Heart right ventricle (tissue), 16 donors: ENCODE measurements at regions not wholly inside any gene's neighbourhood (a gene's known extent, or its start where the extent isn't known, plus 50 kb on each side); places are given as distances from the start of the nearest gene placed in this dataset.

Experiments used
- ATAC-seq, 8 donors: fragments of 200-7000 bp; cut with Tn5 transposase; one replicate each; pipeline ENCODE4 v1.9.1; 2020; ENCODE audit warnings: mild to moderate bottlenecking in 8 of 8, moderate library complexity in 8 of 8, moderate number of reproducible peaks in 1 of 8
- DNase-seq, 2 donors: peaks; one replicate each; pipeline ENCODE4 v3.0.0-alpha.2; 2020
- H3K27ac ChIP-seq, 10 donors: fragments of 200-600 bp; sonication (generic) in 2 of 10; one replicate each; pipeline versions ENCODE4 v1.5.0 to v1.8.0; 2020 to 2022; ENCODE audit warnings: mild to moderate bottlenecking in 3 of 10
- H3K27me3 ChIP-seq, 7 donors: fragments of 200-600 bp; one replicate each; pipeline ENCODE4 v1.8.0; 2021 to 2022; ENCODE audit warnings: mild to moderate bottlenecking in 2 of 7
- H3K36me3 ChIP-seq, 9 donors: fragments of 200-600 bp; sonication (generic) in 1 of 9; one replicate each; pipeline versions ENCODE4 v1.5.0 to v1.8.0; 2020 to 2022; ENCODE audit warnings: mild to moderate bottlenecking in 2 of 9
- H3K4me1 ChIP-seq, 9 donors: fragments of 200-600 bp; sonication (generic) in 1 of 9; one replicate each; pipeline versions ENCODE4 v1.5.0 to v1.8.0; 2020 to 2022; ENCODE audit warnings: mild to moderate bottlenecking in 4 of 9
- H3K4me3 ChIP-seq, 10 donors: fragments of 200-600 bp; sonication (generic) in 2 of 10; one replicate each; pipeline versions ENCODE4 v1.5.0 to v1.8.0; 2020 to 2022; ENCODE audit warnings: mild to moderate bottlenecking in 7 of 10, moderate library complexity in 2 of 10
- H3K9me3 ChIP-seq, 11 donors: fragments of 200-600 bp in 10 of 11; sonication (generic) in 2 of 11; one replicate each; pipeline versions ENCODE4 v1.5.0 to v1.8.0; 2013 to 2022; ENCODE audit warnings: mild to moderate bottlenecking in 2 of 11, control low read depth in 1 of 11, moderate library complexity in 1 of 11
- WGBS, 2 donors: extraction: QIAGEN DNeasy Blood & Tissue Kit; methylation state at CpG; one replicate each; pipeline ENCODE4 v1.1.7; 2013; ENCODE audit warnings: inconsistent platforms in 1 of 2; 5-methylcytosine and 5-hydroxymethylcytosine counted together
- intact Hi-C, 10 donors: fragments of 100-400 bp; cut with DNase I; formaldehyde crosslinking; loops; one replicate each; pipeline versions ENCODE4 v1.11.1 to v1.14.2; 2022
- TF ChIP-seq, protein P1 (sequence below), 9 donors: fragments of 200-600 bp; sonication (generic) in 2 of 9; IDR thresholded peaks; one replicate each; pipeline versions ENCODE4 v1.5.0 to v1.8.0; 2021 to 2022; ENCODE audit warnings: antibody characterized with exemption in 9 of 9, mild to moderate bottlenecking in 5 of 9, moderate library complexity in 1 of 9
- donor health status: Arrhythmogenic right ventricular cardiomyopathy.
- donor health status: ischemic (EF 13 %, LVEDD 7.1; RV severe dilation, severe dysfunction).
- donor health status: healthy with polysubstance abuse.
- donor health status: DM: no; HTN: yes; CAD: no.
- donor health status: DM: no; HTN: no; CAD: no.
- donor health status: ischemic (EF 25% LVEDD 6.9; RV normal size, moderate dysfunction).
- donor health status: ischemic (EF 25% LVEDD 5.7; RV mildly dilated, moderate dysfunction).
- donor health status: healthy.
- donor health status: DM: yes; HTN: yes; CAD: no.
- donor health status: Ischemic cardiomyopathy.
- donor health status: ischemic (EF 35%, LVEDD 5.7; RV mildly dilated, moderate dysfunction).
- donor health status: nonischemic (EF 11% LVEDD 7.7; RV severe dilation, severe dysfunction).
- donor health status: DM: yes; HTN: yes; CAD: no.
- donor health status: PGD.
- donor health status: ischemic (EF 29% LVEDD 5.4; RV normal size, mild dysfunction).
- donor health status: nonischemic (EF 23%, LVEDD 6.1; RV moderate dilation, normal function).

DNA sequence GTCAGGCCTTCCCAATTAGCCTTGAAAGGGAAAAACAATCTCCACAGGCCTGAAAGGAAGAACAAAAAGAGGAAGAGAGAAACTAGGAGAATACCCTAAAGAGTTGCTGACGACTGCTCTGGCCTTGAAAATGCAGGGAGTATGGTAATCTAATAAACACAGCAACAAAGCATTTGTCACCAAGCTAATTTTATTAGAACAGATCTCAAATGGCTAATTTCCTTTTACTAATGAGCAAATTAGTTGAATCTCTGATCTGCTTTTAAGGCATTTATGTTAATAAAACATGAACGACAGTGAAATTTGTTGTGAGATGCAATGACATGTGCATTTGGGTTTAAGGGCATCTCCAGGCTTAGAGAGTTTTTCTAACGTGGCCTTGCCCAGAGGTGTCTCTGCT lies 212.2 kb downstream of the BUD13 start:
- ATAC-seq: no peak
- H3K4me3 ChIP-seq: no peak overlapping the region
- WGBS, 2 donors: 52% methylated on average over 3 of the region's 3 CpGs
- no peak overlapping the region for H3K27ac ChIP-seq
- TF ChIP-seq, protein P1, sequence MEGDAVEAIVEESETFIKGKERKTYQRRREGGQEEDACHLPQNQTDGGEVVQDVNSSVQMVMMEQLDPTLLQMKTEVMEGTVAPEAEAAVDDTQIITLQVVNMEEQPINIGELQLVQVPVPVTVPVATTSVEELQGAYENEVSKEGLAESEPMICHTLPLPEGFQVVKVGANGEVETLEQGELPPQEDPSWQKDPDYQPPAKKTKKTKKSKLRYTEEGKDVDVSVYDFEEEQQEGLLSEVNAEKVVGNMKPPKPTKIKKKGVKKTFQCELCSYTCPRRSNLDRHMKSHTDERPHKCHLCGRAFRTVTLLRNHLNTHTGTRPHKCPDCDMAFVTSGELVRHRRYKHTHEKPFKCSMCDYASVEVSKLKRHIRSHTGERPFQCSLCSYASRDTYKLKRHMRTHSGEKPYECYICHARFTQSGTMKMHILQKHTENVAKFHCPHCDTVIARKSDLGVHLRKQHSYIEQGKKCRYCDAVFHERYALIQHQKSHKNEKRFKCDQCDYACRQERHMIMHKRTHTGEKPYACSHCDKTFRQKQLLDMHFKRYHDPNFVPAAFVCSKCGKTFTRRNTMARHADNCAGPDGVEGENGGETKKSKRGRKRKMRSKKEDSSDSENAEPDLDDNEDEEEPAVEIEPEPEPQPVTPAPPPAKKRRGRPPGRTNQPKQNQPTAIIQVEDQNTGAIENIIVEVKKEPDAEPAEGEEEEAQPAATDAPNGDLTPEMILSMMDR (IDR thresholded peaks at IDR 0.05): no peak
- peaks cover 0 to 4% (median 0%) of the 10 kb centered on the region in 11 donors for H3K9me3 ChIP-seq
- H3K36me3 ChIP-seq: no peaks in the 10 kb centered on the region
- no peaks in the 10 kb centered on the region for H3K27me3 ChIP-seq
- DNase-seq: no peak
- intact Hi-C loops: no loop called here
- H3K4me1 ChIP-seq: peaks cover 0 to 20% (median 8%) of the 10 kb centered on the region in 9 donors

DNA sequence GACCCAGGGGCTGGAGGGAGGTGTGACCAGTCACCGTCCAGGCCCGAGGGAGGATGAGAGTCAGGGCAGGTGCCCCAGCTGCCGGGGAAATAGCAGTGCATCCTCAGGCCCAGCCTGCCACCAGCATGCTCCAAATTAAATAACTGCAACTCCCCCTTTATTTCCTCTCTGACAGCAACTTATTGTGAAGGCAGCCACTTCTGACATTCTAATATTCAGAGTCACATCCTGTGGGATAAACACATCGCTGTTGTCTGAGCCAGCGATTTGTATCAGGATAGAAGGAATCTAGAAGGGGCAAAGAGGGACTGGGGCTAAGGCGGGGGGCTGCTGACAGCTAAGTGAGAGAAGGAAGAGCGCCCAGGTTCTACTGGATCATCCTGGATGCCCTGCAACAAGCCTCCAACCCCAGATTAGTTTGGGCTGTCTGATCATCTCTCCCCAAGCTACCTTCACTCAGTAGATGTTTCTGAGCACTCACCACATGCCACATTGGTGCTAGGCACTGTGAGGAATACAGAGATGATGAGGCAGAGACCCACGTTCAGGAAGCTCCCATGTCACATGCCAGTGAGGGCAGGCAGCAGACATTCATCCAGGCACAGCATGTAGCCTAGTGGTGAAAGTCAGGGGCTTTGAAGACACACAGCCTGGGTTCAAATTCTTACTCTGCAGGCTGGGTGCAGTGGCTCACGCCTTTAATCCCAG lies 214.1 kb downstream of the BUD13 start:
- WGBS, 2 donors: 45 to 55% methylated on average over 9 of the region's 9 CpGs
- no peaks in the 10 kb centered on the region for H3K36me3 ChIP-seq
- H3K27me3 ChIP-seq: no peaks in the 10 kb centered on the region
- ATAC-seq (no peak), DNase-seq (no peak)
- no peak overlapping the region for H3K27ac ChIP-seq
- intact Hi-C loops: no loop called here
- peaks cover 0 to 14% (median 8%) of the 10 kb centered on the region in 9 donors for H3K4me1 ChIP-seq
- peaks cover 0 to 4% (median 0%) of the 10 kb centered on the region in 11 donors for H3K9me3 ChIP-seq
- no peak overlapping the region for H3K4me3 ChIP-seq
- TF ChIP-seq, protein P1 (IDR thresholded peaks at IDR 0.05): no peak

DNA sequence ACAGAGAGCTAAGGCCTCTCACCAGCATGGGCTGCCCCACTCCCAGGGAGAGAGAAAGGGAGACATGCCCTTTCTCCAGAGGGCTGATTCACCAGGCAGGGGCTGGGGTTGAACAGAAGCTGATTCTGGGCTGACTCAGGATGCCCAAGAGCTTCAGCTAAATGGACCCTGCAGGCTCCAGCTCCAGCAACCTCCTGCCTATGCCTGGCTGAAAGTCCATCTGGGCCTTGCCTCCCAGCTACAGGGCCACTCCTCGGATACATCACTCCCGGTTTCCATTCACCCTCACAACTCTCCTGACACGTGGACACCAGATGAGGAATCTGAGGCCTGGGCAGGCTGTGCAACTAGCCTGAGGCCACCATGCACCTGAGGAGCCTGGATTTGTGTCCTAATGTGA lies 215.5 kb downstream of the BUD13 start:
- H3K4me1 ChIP-seq: peaks cover 0 to under 1% (median 0%) of the 10 kb centered on the region in 9 donors
- WGBS, 2 donors: 73 to 90% methylated on average over 3 of the region's 3 CpGs
- DNase-seq: no peak
- no peak for ATAC-seq
- H3K27me3 ChIP-seq: no peaks in the 10 kb centered on the region
- intact Hi-C loops: no loop called here
- TF ChIP-seq, protein P1 (IDR thresholded peaks at IDR 0.05): no peak
- H3K4me3 ChIP-seq: no peak overlapping the region
- H3K27ac ChIP-seq: no peak overlapping the region
- peaks cover 0 to 4% (median 0%) of the 10 kb centered on the region in 11 donors for H3K9me3 ChIP-seq
- no peaks in the 10 kb centered on the region for H3K36me3 ChIP-seq

DNA sequence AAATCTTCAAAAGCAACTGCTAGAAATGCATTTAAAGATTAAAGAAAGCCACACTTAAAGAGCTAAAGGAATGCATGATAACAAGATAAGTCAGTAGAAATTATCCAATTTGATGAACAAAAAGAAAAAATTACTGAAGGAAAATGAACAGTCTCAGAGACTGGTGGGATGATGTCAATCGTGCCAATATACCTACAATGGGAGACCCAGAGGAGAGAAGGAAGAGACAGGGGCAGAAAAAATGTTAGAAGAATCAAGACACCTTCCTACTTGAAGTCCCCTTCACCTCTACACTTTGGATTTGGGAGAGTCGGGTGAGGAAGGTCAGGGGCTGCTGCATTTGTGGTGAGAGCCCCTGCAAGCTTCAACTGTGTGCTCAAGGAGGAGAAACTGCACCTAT lies 216.3 kb downstream of the BUD13 start:
- Histone ChIP-seq H3K9me3 (peaks cover 0 to 4% (median 0%) of the 10 kb centered on the region in 11 donors), H3K4me1 (no peaks in the 10 kb centered on the region), H3K36me3 (no peaks in the 10 kb centered on the region), H3K27ac (no peak overlapping the region), H3K4me3 (no peak overlapping the region), H3K27me3 (peaks cover 0 to 3% (median 0%) of the 10 kb centered on the region in 7 donors)
- no peak for DNase-seq
- TF ChIP-seq, protein P1 (IDR thresholded peaks at IDR 0.05): no peak
- 84 to 94% methylated on average over 2 of the region's 2 CpGs for WGBS, 2 donors
- intact Hi-C loops: no loop called here
- ATAC-seq: no peak
